ENCODE measurements at regions not wholly inside any gene's neighbourhood (a gene's known extent, or its start where the extent isn't known, plus 50 kb on each side); places are given as distances from the start of the nearest gene placed in this dataset.

GRCh38 chr10:3592424-3592823 lies 192.6 kb downstream of the KLF6 start:
- TF ChIP-seq CTCF (IDR thresholded peaks at IDR 0.05) = no peak
- TF ChIP-seq EZH2 (IDR thresholded peaks at IDR 0.05; ENCODE audit: borderline replicate concordance, insufficient read depth, low read depth, low read length, poor library complexity, severe bottlenecking) = no peak

All from B cell (primary cell).